H9 (cell line): ENCODE measurements at regions not wholly inside any gene's neighbourhood (a gene's known extent, or its start where the extent isn't known, plus 50 kb on each side); places are given as distances from the start of the nearest gene placed in this dataset.

Experiments used
- DNase-seq: peaks from one replicate; pipeline ENCODE4 v3.0.0-alpha.2; 2017
- H2AFZ ChIP-seq: one replicate; pipeline ENCODE4 v1.6.1; 2013; ENCODE audit warnings: mild to moderate bottlenecking, low read length, control low read depth, moderate library complexity
- H2AK5ac ChIP-seq: 2 replicates; pipeline ENCODE4 v1.6.1; 2013; ENCODE audit warnings: low read length, control low read depth, mixed read lengths; ENCODE audit not compliant: insufficient read length
- H2BK120ac ChIP-seq: one replicate; pipeline ENCODE4 v1.6.1; 2013; ENCODE audit warnings: low read depth, mild to moderate bottlenecking, low read length, control low read depth, inconsistent platforms; ENCODE audit not compliant: poor library complexity, severe bottlenecking
- H2BK12ac ChIP-seq: 2 replicates; pipeline ENCODE4 v1.6.1; 2013; ENCODE audit warnings: low read length, control low read depth, mixed read lengths, low read depth; ENCODE audit not compliant: insufficient read length
- H2BK15ac ChIP-seq: 2 replicates; pipeline ENCODE4 v1.6.1; 2013; ENCODE audit warnings: low read depth, low read length, control low read depth
- H2BK20ac ChIP-seq: one replicate; pipeline ENCODE4 v1.6.1; 2013; ENCODE audit warnings: low read depth, mild to moderate bottlenecking, low read length, control low read depth, inconsistent platforms; ENCODE audit not compliant: poor library complexity, severe bottlenecking
- H2BK5ac ChIP-seq: 2 replicates; pipeline ENCODE4 v1.6.1; 2013; ENCODE audit warnings: low read length, control low read depth, mixed read lengths; ENCODE audit not compliant: insufficient read length
- H3K14ac ChIP-seq: 2 replicates; pipeline ENCODE4 v1.6.1; 2013; ENCODE audit warnings: low read length, control low read depth; ENCODE audit not compliant: insufficient read depth
- H3K18ac ChIP-seq: 2 replicates; pipeline ENCODE4 v1.6.1; 2013; ENCODE audit warnings: low read depth, mild to moderate bottlenecking, mixed read lengths, low read length, control low read depth; ENCODE audit not compliant: insufficient read length
- H3K23ac ChIP-seq: 2 replicates; pipeline ENCODE4 v1.6.1; 2013; ENCODE audit warnings: low read length, control low read depth, mixed read lengths, low read depth; ENCODE audit not compliant: insufficient read length
- H3K23me2 ChIP-seq: 2 replicates; pipeline ENCODE4 v1.6.1; 2013; ENCODE audit warnings: low read depth, mild to moderate bottlenecking, mixed read lengths, low read length, control low read depth; ENCODE audit not compliant: insufficient read length, poor library complexity, severe bottlenecking
- H3K27ac ChIP-seq: 2 replicates; pipeline ENCODE4 v1.5.1; 2013; ENCODE audit warnings: low read length, control low read depth, mixed read lengths, low read depth; ENCODE audit not compliant: insufficient read length
- H3K27me3 ChIP-seq: 2 replicates; pipeline ENCODE4 v1.6.1; 2013; ENCODE audit warnings: low read length, control low read depth, inconsistent platforms; ENCODE audit not compliant: insufficient read depth
- H3K4ac ChIP-seq: 2 replicates; pipeline ENCODE4 v1.6.1; 2013; ENCODE audit warnings: low read depth, mild to moderate bottlenecking, control low read depth, inconsistent platforms, low read length, moderate library complexity
- H3K4me1 ChIP-seq: 2 replicates; pipeline ENCODE4 v1.6.1; 2013; ENCODE audit warnings: low read length, control low read depth, inconsistent platforms; ENCODE audit not compliant: insufficient read depth
- H3K4me2 ChIP-seq: 2 replicates; pipeline ENCODE4 v1.6.1; 2013; ENCODE audit warnings: low read length, control low read depth, mixed read lengths; ENCODE audit not compliant: insufficient read length, insufficient read depth
- H3K56ac ChIP-seq: 2 replicates; pipeline ENCODE4 v1.6.1; 2013; ENCODE audit warnings: low read depth, mild to moderate bottlenecking, mixed read lengths, low read length, control low read depth; ENCODE audit not compliant: insufficient read length
- H3K79me1 ChIP-seq: 2 replicates; pipeline ENCODE4 v1.6.1; 2013; ENCODE audit warnings: low read depth, mild to moderate bottlenecking, moderate library complexity, low read length, control low read depth, inconsistent platforms; ENCODE audit not compliant: insufficient read depth, poor library complexity, severe bottlenecking
- H3K79me2 ChIP-seq: 2 replicates; pipeline ENCODE4 v1.6.1; 2013; ENCODE audit warnings: low read length, control low read depth, inconsistent platforms; ENCODE audit not compliant: insufficient read depth
- H3K9ac ChIP-seq: 2 replicates; pipeline ENCODE4 v1.6.1; 2013; ENCODE audit warnings: low read length, control low read depth, mixed read lengths; ENCODE audit not compliant: insufficient read length; ENCODE audit errors: extremely low read depth
- H3K9me3 ChIP-seq: one replicate; pipeline ENCODE4 v1.6.1; 2013; ENCODE audit warnings: low read depth, low read length, inconsistent platforms; ENCODE audit not compliant: control insufficient read depth
- H3T11ph ChIP-seq: one replicate; pipeline ENCODE4 v1.6.1; 2013; ENCODE audit warnings: mild to moderate bottlenecking, low read length, control low read depth, inconsistent platforms
- H4K20me1 ChIP-seq: one replicate; pipeline ENCODE4 v1.6.1; 2013; ENCODE audit not compliant: control insufficient read depth, insufficient read length, insufficient read depth
- H4K5ac ChIP-seq: 2 replicates; pipeline ENCODE4 v1.6.1; 2013; ENCODE audit warnings: low read depth, mild to moderate bottlenecking, mixed read lengths, low read length, control low read depth; ENCODE audit not compliant: insufficient read length
- H4K8ac ChIP-seq: replicated peaks from 2 replicates; pipeline ENCODE4 v1.6.1; 2013; ENCODE audit warnings: low read length, control low read depth, mixed read lengths, low read depth; ENCODE audit not compliant: insufficient read length
- H4K91ac ChIP-seq: 2 replicates; pipeline ENCODE4 v1.6.1; 2013; ENCODE audit warnings: low read depth, mild to moderate bottlenecking, moderate library complexity, mixed read lengths, low read length, control low read depth; ENCODE audit not compliant: insufficient read length
- H3K27ac Mint-ChIP-seq, 3 experiments: 2 replicates in 2 of 3; 3 replicates in 1 of 3; pipeline ENCODE4 v1.8.0; 2020 to 2021; ENCODE audit warnings: mixed read lengths in 3 of 3, mild to moderate bottlenecking in 1 of 3, moderate library complexity in 1 of 3
- H3K27me3 Mint-ChIP-seq: 2 replicates; pipeline ENCODE4 v1.8.0; 2021; ENCODE audit warnings: low read depth, mild to moderate bottlenecking, moderate library complexity, mixed read lengths
- H3K36me3 Mint-ChIP-seq, 3 experiments: 2 replicates in 2 of 3; 3 replicates in 1 of 3; pipeline ENCODE4 v1.8.0; 2020 to 2021; ENCODE audit warnings: low read depth in 3 of 3, mixed read lengths in 3 of 3; ENCODE audit not compliant: insufficient read depth in 1 of 3
- H3K4me1 Mint-ChIP-seq, 2 experiments: 2 replicates each; pipeline ENCODE4 v1.8.0; 2020; ENCODE audit warnings: mixed read lengths in 2 of 2
- H3K4me3 Mint-ChIP-seq, 2 experiments: 2 replicates in 1 of 2; 3 replicates in 1 of 2; pipeline ENCODE4 v1.8.0; 2020 to 2021; ENCODE audit warnings: mild to moderate bottlenecking in 2 of 2, mixed read lengths in 2 of 2, moderate library complexity in 1 of 2
- H3K9me3 Mint-ChIP-seq, 2 experiments: 2 replicates in 1 of 2; 3 replicates in 1 of 2; pipeline ENCODE4 v1.8.0; 2020; ENCODE audit warnings: mild to moderate bottlenecking in 2 of 2, mixed read lengths in 2 of 2, moderate library complexity in 1 of 2
- whole genome bisulfite sequencing: extraction: QIAGEN DNeasy Blood & Tissue Kit; methylation state at CpG from one replicate; pipeline ENCODE4 v1.1.7; 2013; ENCODE audit warnings: missing lambda C conversion rate, low lambda C conversion rate, mixed read lengths; ENCODE audit not compliant: insufficient read length; ENCODE audit errors: extremely low coverage; 5-methylcytosine and 5-hydroxymethylcytosine counted together
- TF ChIP-seq, protein P1 (sequence below): fragments of 200-600 bp; sonication (generic); conservative IDR thresholded peaks from 3 replicates; pipeline ENCODE4 v1.8.0; 2021; ENCODE audit warnings: antibody characterized with exemption, mild to moderate bottlenecking

DNA sequence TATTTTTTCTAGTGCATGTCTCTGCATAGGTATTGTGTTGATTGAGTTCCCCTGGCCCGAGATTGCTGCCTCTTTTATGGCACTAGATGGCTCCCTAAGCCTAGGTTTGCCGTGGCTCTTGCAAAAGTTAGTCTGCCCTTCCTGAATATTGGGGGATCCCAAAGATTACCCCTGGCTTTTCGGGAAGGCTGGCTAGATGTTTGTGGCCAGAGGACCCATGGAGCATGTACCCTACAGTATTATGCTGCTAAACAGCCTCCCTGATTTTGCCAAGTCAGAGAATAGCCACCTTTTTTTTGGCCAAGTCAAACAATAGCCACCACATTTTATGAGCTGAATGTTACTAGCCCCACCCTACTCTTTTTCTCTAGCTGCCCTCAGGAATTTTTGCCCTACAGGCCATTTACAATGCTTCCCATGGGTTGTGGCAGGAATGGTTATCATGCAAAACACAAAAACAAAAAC is 343.2 kb downstream of the OLFM3 start:
- H3K4ac ChIP-seq: no peak overlapping the region
- H2BK20ac ChIP-seq: no peak overlapping the region
- H3K79me1 ChIP-seq: no peaks in the 10 kb centered on the region
- Mint-ChIP-seq H3K36me3 (peaks cover 4 to 35% (median 17%) of the 10 kb centered on the region in 3 experiments), H3K4me1 (peaks cover 15 to 23% of the 10 kb centered on the region in 2 experiments), H3K4me3 (no peak overlapping the region), H3K9me3 (peaks cover 18 to 29% of the 10 kb centered on the region in 2 experiments), H3K27me3 (no peaks in the 10 kb centered on the region; the same call in 1 of the 2 replicates), H3K27ac (peak overlapping the region; percentile 22 to 97 (median 70))
- H3K27me3 ChIP-seq: no peaks in the 10 kb centered on the region
- no peak overlapping the region for H2AK5ac ChIP-seq
- no peak overlapping the region for H3K18ac ChIP-seq
- peaks cover 2% of the 10 kb centered on the region; the same call in 1 of the 2 replicates for H3K4me1 ChIP-seq
- TF ChIP-seq, protein P1, sequence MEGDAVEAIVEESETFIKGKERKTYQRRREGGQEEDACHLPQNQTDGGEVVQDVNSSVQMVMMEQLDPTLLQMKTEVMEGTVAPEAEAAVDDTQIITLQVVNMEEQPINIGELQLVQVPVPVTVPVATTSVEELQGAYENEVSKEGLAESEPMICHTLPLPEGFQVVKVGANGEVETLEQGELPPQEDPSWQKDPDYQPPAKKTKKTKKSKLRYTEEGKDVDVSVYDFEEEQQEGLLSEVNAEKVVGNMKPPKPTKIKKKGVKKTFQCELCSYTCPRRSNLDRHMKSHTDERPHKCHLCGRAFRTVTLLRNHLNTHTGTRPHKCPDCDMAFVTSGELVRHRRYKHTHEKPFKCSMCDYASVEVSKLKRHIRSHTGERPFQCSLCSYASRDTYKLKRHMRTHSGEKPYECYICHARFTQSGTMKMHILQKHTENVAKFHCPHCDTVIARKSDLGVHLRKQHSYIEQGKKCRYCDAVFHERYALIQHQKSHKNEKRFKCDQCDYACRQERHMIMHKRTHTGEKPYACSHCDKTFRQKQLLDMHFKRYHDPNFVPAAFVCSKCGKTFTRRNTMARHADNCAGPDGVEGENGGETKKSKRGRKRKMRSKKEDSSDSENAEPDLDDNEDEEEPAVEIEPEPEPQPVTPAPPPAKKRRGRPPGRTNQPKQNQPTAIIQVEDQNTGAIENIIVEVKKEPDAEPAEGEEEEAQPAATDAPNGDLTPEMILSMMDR: peak; percentile 87
- no peaks in the 10 kb centered on the region for H3K23me2 ChIP-seq
- no peak overlapping the region for H3K14ac ChIP-seq
- H2BK5ac ChIP-seq: no peak overlapping the region
- H2BK120ac ChIP-seq: no peak overlapping the region
- H4K8ac ChIP-seq: no peak overlapping the region
- H4K5ac ChIP-seq: no peak overlapping the region
- no peaks in the 10 kb centered on the region for H4K20me1 ChIP-seq
- H3K79me2 ChIP-seq: no peaks in the 10 kb centered on the region
- H3K9me3 ChIP-seq: no peaks in the 10 kb centered on the region
- no peak overlapping the region for H3K9ac ChIP-seq
- H2BK15ac ChIP-seq: no peak overlapping the region
- H4K91ac ChIP-seq: no peak overlapping the region
- H3K23ac ChIP-seq: no peak overlapping the region
- H3K56ac ChIP-seq: no peak overlapping the region
- H2AFZ ChIP-seq: peak overlapping the region; percentile 85
- H3K4me2 ChIP-seq: peak overlapping the region; percentile 18
- no peak overlapping the region for H3T11ph ChIP-seq
- no CpG with 5 or more reads among the region's 3 CpGs for WGBS
- peak; percentile 78 for DNase-seq
- H2BK12ac ChIP-seq: no peak overlapping the region
- H3K27ac ChIP-seq: peak overlapping the region; percentile 43
